22Rv1 (cell line): ENCODE measurements at regions not wholly inside any gene's neighbourhood (a gene's known extent, or its start where the extent isn't known, plus 50 kb on each side); places are given as distances from the start of the nearest gene placed in this dataset.

ENCODE experiments used
- ZFX ChIP-seq: fragments of 450-650 bp; IDR thresholded peaks from 2 replicates; pipeline ENCODE4 v1.6.1; 2017; ENCODE audit warnings: antibody characterized with exemption, borderline replicate concordance
- TF ChIP-seq, protein P1 (sequence below): fragments of 450-650 bp; IDR thresholded peaks from 2 replicates; pipeline ENCODE4 v1.5.1; 2017; ENCODE audit warnings: mild to moderate bottlenecking

DNA sequence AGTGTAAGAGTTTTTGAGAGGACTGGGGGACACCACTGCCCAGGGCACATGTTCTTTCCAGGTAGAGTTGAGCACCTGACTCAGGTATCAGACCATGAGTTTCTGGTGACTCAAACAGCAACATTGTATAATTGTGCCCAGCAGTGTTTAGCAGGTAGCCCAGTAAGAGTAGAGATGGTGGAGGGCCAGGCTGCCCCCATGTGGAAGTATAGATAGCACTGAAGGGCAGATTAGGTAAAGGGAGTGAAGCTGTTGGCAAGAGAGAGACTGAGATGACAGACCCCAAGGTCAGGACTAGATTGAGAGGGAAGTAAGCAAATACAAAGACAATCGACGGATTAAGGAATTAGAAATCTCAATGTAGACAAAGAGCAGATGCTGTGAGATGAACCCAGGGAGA, 74.6 kb downstream of the TRIM42 start:
- TF ChIP-seq, protein P1, sequence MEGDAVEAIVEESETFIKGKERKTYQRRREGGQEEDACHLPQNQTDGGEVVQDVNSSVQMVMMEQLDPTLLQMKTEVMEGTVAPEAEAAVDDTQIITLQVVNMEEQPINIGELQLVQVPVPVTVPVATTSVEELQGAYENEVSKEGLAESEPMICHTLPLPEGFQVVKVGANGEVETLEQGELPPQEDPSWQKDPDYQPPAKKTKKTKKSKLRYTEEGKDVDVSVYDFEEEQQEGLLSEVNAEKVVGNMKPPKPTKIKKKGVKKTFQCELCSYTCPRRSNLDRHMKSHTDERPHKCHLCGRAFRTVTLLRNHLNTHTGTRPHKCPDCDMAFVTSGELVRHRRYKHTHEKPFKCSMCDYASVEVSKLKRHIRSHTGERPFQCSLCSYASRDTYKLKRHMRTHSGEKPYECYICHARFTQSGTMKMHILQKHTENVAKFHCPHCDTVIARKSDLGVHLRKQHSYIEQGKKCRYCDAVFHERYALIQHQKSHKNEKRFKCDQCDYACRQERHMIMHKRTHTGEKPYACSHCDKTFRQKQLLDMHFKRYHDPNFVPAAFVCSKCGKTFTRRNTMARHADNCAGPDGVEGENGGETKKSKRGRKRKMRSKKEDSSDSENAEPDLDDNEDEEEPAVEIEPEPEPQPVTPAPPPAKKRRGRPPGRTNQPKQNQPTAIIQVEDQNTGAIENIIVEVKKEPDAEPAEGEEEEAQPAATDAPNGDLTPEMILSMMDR: no peak
- no peak for TF ChIP-seq ZFX
